ENCODE measurements at regions not wholly inside any gene's neighbourhood (a gene's known extent, or its start where the extent isn't known, plus 50 kb on each side); places are given as distances from the start of the nearest gene placed in this dataset.

DNA sequence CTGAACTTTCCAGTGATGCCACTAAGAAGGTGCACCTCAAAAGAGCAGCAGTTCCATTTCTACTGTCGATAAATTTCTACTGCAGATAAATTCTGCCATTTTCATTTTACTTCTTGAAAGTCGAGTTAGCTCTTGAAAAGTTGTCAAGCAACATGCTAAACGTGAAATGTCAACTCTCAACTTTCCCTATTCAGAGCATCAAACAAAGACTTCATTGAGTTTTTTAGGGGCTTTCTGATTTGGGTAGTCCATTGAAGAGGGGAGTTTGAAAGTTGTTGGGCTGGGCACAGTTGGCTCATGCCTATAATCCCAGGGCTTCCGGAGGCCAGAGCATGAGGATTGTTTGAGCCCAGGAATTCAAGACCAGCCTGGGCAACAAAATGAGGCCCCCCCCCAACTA lies 59.4 kb upstream of the SYNE2 start:
- no peaks in the 10 kb centered on the region for H3K4me1 ChIP-seq (ENCODE audit: control insufficient read depth, extremely low read depth, insufficient read depth, low read length)
- dilution Hi-C loops (cut with MboI; ENCODE audit: extremely low pct_ligation_motif_present, low sequenced_read_pairs), result no loop called here
- CTCF ChIA-PET, result interaction anchor here (0.7 to 2.0 kb wide), 6 partner anchors 17 to 510 kb away, joined by 3 to 7 read pairs (median 4); partner anchors contain the start of gene ESR2
- H3K27ac ChIP-seq (ENCODE audit: insufficient read depth, low read depth, low read length), result no peak overlapping the region
- no peaks in the 10 kb centered on the region for H3K79me2 ChIP-seq (ENCODE audit: control insufficient read depth, insufficient read depth, low read length)
- H3K36me3 ChIP-seq (ENCODE audit: control insufficient read depth in 2 of 2, extremely low read depth in 1 of 2, insufficient read depth in 2 of 2, low read length in 2 of 2), result no peaks in the 10 kb centered on the region
- POLR2A ChIA-PET, result no interaction called here
- intact Hi-C loops (cut with micrococcal nuclease), result loop anchor here (10.0 kb wide), 1 partner anchor 341 kb away; no protein-coding TSS in a partner anchor
- no peaks in the 10 kb centered on the region for H3K9me1 ChIP-seq (replicated peaks; ENCODE audit: control insufficient read depth, extremely low read depth, insufficient read depth, low read length)
- H3K9me3 ChIP-seq (replicated peaks; ENCODE audit: control insufficient read depth, insufficient read depth, low read length), result no peaks in the 10 kb centered on the region
- peaks cover 0 to 3% of the 10 kb centered on the region in 2 experiments for H3K27me3 ChIP-seq (ENCODE audit: control insufficient read depth in 2 of 2, insufficient read depth in 2 of 2, low read length in 2 of 2)
- DNase-seq (ENCODE audit: low read depth, low spot score), result no peak
- no peak overlapping the region for H3K9ac ChIP-seq (replicated peaks; ENCODE audit: extremely low read depth, insufficient read depth, low read length)
- H4K20me1 ChIP-seq (replicated peaks; ENCODE audit: control insufficient read depth, extremely low read depth, insufficient read depth, low read length), result no peaks in the 10 kb centered on the region
- H3K4me3 ChIP-seq (replicated peaks in 1 of 3; ENCODE audit: insufficient read depth in 1 of 3, low read depth in 1 of 3, low read length in 3 of 3), result no peak overlapping the region
- BruUV-seq (replicated peaks), result no TSS peak
- FAIRE-seq, result no peak
- no peak overlapping the region for H2AFZ ChIP-seq (ENCODE audit: low read depth, low read length)
- no peak overlapping the region for H3K4me2 ChIP-seq (ENCODE audit: insufficient read depth, low read length)
- no peak for TF ChIP-seq POLR2AphosphoS5 (IDR thresholded peaks at IDR 0.05; ENCODE audit: insufficient read depth, low read depth, low read length)
- TF ChIP-seq POLR2A (IDR thresholded peaks at IDR 0.05; ENCODE audit: low read depth, low read length), result no peak
- TF ChIP-seq EZH2 (IDR thresholded peaks at IDR 0.05; ENCODE audit: borderline replicate concordance, low read depth, low read length, severe bottlenecking), result no peak
- TF ChIP-seq MYC (IDR thresholded peaks at IDR 0.05; ENCODE audit: low read depth, low read length), result no peak
- TF ChIP-seq JUN (IDR thresholded peaks at IDR 0.05; ENCODE audit: borderline replicate concordance, insufficient read depth, insufficient read length, low read depth), result no peak
- no peak for TF ChIP-seq GATA2 (IDR thresholded peaks at IDR 0.05; ENCODE audit: insufficient read depth, insufficient read length, low read depth, low read length)
- TF ChIP-seq FOS (IDR thresholded peaks at IDR 0.05; ENCODE audit: borderline replicate concordance, insufficient read depth, low read length), result no peak
- TF ChIP-seq, protein P1, sequence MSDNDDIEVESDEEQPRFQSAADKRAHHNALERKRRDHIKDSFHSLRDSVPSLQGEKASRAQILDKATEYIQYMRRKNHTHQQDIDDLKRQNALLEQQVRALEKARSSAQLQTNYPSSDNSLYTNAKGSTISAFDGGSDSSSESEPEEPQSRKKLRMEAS (IDR thresholded peaks at IDR 0.05; ENCODE audit: insufficient read depth, insufficient read length), result no peak
- TF ChIP-seq, protein P2, sequence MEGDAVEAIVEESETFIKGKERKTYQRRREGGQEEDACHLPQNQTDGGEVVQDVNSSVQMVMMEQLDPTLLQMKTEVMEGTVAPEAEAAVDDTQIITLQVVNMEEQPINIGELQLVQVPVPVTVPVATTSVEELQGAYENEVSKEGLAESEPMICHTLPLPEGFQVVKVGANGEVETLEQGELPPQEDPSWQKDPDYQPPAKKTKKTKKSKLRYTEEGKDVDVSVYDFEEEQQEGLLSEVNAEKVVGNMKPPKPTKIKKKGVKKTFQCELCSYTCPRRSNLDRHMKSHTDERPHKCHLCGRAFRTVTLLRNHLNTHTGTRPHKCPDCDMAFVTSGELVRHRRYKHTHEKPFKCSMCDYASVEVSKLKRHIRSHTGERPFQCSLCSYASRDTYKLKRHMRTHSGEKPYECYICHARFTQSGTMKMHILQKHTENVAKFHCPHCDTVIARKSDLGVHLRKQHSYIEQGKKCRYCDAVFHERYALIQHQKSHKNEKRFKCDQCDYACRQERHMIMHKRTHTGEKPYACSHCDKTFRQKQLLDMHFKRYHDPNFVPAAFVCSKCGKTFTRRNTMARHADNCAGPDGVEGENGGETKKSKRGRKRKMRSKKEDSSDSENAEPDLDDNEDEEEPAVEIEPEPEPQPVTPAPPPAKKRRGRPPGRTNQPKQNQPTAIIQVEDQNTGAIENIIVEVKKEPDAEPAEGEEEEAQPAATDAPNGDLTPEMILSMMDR (IDR thresholded peaks at IDR 0.05; ENCODE audit: extremely low read depth in 1 of 2, insufficient read depth in 1 of 2, low read depth in 1 of 2, low read length in 2 of 2), result no peak

All from endothelial cell of umbilical vein (primary cell).